SKM-1 treated with dmso at 0.1 percent for 144 hours (cell line): ENCODE measurements at regions not wholly inside any gene's neighbourhood (a gene's known extent, or its start where the extent isn't known, plus 50 kb on each side); places are given as distances from the start of the nearest gene placed in this dataset.

Experiments
- DNase-seq: peaks from one replicate; lab custom pipeline; 2025; ENCODE audit not compliant: unreplicated experiment; lab: John Stamatoyannopoulos, UW

DNA sequence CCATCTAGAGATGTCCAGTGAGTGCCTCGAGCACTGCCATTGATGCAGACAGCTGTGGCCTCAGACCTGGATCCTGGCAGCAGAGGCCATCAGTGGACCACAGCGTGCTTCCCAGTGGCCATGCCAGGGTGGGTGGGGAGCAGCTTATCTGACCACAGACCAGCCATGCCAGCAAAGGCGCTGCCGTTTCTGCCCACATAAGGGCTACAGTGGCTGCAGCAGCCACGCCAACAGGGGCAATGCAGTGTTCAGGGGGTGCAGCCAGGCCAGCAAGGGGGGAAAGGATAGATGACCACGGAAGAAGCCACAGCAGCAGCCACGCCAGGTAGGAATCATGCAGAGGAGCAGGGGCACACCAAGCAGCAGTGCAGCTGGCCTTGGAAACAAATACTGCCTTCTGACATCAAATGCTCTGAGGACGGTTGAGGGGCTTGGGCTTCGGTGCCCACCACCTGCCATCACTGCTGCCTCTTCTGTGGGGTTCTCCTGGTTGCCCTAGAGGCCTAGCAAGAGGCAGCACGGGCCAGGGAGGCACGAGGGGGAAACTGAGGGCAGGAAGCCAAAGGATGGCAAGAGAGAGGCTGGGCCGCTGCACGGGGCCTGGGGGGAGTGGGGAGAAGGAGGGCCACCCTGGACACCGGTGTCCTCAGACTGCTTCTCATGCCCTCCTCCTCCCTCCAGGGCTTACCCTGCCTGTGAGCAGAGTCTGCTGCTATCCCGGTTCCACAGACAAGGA, 94.7 kb upstream of the RUNX3 start:
- no peak for DNase-seq

DNA sequence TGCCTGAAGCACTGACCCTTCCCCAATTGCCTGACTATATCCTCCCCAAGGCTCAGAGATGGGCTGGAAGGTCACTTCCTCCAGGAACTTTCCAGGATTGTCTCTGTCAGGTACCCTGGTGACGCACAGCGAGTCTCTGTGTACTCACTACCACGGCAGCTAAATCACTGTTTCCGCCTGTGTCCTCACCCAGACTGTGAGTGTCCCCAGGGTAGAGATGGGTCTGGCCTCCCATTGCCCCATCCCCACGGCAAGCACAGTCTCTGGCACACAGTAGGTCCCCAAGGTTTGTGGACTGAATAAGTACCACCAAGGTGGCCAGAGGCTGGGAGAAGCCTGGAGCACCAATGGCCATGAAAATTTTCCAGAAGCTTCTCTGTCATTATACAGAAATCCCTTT, 93.8 kb upstream of the RUNX3 start:
- no peak for DNase-seq

DNA sequence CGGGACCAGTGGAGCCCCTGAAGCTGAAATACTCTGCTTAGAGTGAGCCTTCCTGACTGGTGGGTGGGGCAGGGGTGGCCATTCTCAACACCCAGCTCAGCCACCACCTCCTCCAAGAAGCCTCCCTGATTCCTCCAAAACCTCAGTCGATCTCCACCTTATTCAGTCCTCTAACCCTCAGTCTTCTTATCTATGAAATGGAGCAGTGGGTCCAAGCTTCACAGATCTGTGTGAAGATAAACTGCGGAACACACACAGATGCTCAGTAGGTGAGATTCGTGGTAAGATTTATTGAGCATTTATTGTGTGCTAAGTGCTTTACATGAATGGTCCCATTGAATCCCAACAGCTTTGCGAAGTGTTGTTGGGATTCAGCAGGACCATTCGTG, 93.1 kb upstream of the RUNX3 start:
- DNase-seq = no peak

DNA sequence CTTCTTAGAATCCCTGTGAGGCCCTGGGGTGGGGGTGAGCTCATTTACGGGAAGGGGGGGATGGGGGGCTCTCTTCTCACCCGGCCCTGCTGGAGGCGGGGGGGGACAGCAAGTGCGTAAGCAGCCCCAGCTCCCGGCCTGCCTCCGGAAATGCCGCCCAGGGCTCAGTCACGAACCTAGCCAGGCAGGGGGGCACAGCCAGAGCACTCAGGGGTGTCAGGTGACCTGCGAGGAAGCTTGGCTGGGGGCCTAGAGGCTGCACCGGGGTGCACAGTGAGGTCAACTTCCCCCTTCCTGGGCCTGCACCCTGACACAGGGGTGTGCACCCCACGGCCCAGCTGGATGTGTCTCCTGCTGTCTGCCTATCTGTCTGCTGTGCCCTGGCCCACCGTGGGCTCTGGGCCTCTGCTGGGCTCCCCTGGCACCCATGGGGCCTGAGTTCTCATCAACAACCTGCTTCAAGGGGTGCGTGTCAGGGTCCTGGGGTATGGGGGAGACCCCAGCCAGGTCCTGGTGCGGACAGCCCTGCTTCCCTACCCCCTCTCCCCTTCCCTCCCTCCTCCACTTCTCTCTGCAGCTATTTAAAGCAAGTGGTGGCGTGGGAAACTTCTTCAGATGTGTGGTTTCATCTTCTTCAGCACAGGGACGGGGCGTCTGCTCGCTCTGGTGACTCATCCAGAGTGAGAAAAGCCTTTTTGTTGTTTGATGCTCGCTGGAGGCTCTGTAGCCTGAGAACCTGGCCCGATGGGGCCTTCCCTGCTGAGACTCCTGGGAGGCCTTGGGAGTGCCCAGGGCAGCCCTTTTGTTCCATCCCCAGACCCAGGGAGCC, 92.5 kb upstream of the RUNX3 start:
- peak; percentile 97 for DNase-seq

DNA sequence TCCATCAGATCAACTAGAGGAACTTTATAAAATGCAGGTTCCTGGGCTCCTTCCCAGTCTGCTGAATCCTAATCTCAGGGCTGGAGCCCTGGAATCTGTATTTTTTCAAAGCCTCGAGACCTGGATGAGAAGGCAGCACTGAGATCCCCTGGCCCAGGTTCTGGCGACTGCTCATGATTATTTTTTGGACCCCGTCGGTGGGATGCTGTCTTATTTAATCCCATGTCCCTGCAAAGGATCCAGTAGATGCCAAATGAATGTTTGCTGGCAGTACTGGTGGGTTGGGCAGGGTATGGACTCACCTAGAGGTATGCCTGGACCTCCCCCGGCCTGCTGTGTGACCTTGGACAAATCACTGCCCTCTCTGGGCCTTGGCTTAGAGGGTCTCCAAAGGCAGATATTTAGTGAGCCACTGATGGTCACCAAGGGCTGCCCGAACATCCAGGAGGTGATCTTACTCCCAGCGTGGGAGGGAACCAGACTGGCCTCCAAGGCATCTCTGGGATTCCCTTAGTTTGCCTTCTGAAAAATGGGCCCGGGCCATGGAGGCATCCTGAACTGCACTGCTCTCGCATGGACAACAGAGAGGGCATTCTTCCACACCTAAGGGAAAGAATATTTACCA, 91.6 kb upstream of the RUNX3 start:
- DNase-seq = no peak

DNA sequence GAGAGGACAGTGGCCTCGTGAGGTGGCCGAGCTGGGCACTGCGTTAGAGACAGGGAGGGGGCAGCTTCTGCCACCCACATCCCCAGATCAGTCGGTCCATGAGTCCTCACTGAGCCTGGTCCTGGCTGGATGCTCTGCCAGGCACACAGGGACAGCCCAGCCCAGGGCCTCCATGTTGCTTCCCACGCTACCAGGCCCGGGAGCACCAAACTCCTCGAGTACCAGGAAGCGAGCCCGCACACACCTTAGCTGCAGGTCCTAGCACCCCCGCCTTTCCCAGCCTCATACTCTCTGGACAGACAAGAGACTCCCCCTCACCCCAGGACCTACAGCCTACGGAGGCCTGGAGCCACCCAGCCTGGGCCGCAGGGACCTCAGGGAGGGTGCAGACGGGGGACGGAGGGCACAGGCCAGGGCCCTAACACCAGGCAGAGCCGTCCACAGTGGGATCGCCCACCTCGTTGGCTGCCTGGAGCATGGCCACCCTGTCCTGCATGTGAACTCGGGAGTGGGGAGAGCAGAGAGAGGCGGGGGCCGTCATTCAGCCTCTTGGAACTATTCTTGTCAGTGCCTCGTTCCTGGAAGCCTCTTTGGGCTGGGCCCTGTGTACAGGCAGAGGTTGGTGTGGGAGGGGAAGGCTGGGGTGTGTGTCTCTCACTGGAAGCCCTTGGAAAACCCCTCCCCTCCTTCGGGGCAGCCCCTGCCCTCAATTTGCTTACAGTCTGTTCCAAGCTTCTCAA, 90.9 kb upstream of the RUNX3 start:
- peak; percentile 4 for DNase-seq

DNA sequence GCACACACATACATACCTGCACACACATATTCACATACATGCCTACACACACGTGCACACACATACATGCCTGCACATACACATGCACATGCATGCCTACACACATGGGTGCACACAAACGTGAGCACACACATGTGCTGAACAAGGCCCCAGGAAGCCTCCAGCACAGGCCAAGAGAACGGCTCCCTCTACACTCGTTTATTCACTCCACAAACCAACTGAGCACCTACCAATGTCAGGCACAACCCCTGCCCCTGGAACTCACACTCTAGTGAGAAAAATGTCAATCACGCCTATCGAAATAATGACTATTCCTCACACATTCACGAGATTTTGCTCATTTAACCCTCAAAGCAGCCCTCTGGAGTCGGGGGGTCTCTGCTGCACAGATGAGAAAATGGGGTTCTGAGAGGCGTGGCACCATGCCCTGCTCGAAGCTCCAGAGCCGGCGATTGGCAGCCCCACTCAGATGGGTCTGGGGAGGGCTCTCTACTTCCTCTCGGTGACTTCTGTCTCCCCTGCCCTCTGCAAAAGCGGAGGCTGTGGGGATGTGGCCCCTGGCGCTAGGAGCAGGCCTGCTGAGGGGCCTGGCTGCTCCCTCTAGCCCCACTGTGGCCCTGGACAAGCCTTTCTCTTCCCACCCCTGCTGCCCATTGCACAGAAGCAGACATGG, 90.2 kb upstream of the RUNX3 start:
- no peak for DNase-seq

DNA sequence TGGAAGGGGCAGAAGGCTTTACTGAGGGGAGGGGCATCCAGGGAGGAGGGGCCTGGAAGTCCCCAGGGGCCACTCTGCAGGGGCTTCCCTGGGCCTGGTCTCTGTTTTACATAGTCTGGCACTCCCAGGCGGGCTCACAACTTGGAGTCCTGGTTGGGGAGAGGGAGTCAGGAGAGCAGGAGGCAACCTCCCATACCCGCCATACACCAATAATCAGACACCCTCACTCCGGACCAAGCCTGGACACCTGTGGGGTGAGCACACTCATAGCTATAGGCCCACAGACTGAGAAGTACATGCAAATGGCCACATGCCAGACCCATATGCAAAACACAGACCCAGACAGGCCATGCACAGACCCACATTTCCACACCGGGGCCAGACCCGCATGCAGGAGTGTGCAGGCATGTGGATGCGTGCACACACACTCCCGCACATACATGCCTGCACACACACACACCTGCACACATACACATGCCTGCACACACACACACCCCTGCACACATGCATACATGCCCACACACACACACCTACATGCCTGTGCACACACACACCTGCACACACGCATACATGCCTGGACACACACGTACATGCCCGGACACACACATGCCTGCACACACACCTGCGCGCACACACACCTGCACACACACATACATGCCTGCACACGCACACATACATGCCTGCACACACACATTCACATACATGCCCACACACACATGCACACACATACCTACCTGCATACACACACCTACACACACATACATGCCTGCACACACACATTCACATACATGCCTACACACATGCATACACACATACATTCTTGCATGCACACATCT, 89.5 kb upstream of the RUNX3 start:
- no peak for DNase-seq

DNA sequence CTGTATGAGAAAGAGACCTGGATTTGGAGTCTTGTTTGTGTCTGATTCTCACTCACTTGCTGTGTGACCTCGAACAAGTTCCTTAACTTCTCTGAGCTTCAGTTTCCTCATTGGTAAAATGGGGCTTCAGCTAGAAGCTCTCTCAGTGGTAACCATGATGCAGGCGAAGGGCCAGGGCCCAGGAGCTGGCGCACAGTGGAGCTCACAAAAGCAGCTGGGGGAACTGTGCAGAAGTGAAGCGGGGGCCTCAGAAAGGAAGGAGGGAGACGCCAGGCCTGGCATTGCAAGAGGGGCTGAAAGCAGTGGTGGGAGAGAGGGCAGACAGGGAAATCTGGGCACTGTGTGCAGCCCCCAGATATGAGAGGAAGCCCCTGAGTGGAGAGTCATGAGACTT, 88.9 kb upstream of the RUNX3 start:
- DNase-seq = no peak

DNA sequence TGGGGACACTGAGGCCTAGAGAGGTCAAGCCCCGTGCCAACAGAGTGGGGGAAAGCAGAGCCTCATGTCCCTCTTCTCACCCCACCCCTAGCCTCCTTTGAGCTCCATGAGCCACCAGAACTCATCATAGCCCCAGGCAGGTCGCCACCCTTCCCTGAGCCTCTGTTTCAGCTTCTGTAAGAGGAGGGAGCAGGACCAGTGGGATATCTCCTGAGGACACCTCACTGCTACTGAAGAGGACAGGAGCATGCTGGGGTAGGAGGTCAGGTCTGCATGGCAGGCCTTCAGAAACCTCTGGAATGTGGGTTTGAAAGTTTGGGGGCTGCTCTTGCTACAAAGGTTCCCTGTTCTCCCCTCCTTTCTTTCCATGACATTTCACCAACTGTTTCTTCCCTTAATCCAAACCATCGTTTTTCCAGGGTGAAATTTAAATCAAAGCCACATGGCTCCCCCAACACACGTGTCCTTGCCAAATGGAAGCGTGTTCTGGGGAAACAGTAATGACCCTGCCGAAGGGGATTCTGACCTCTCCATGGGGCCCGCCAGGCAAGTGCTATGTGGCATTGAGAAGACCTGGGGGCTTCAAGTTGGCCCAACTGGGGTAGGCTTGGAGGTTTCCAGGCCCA, 88.1 kb upstream of the RUNX3 start:
- no peak for DNase-seq

DNA sequence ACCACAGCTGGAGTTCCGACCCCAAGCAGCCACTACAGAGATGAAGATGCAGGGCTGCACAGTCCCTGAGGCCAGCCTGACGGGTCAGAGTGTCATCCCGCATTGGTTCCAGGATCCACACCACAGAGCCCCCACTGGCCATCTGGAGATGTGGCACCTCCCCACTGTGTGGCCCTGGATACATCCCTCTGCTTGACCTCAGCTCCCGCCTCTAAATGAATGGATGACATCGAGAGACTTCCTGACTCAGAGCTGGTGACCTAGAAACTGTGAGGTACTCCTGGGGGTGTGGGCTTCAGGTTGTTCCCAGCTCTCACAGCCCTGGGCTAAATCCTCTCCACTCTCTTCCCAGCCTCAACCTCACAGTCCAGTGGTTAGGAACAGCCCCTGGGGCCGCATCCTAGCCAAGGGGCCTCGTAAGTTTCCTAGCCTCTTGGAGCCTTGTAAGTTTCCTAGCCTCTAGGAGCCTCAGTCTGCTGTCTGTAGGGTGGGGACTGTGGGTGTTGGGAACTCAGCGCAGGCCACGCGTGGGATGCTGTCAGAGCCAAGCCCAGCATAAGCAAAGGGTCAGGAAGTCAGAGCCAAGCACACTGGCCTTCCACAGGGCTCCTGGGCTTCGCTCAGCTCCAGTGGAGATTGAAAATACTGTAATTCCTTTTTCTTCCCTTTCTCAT, 87.5 kb upstream of the RUNX3 start:
- DNase-seq = no peak

DNA sequence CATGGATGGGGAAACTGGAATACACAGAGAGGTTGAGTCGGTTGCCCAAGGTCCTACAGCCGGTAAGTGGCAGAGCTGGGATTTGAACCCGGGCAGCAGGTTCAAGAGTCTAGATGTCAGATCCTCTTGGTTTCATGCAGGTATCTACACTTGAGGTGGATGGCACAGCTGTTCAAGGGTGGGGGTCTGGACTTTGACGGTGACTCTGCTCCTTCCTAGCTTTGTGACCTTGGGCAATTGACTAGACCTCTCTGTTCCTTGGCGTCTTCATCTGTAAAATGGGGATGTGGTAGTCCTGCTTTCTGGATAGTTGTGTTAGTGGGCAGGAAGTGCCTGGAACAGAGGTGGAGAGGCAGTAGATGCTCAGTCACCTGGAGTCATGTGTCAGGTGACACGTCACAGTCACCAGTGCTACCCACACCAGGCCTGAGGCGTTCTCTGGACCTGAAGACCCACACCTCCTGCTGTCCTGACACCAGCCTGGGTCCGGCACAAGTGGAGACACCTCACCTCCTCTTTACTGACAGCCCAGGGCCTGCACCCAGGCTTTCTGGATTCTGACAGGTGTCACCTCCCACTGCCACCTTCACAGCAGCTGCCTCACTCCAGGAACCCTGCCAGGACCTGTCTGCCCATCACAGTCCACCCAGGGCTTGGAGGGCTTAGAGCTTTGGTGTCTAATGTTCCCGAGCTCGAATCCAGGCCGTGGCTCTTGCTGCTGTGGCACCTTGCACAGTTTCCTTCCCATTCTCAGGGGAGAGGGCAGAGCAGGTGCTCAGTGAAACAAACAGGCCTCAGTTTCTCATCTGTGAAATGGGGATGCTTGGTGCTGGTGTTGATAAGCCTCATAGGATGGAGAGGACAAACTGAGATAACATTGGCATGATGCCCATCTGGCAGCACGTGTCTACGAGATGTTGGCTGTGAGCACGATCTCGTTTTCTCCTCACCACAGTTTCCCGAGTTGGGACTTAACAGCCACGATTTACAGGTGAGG, 83.2 kb upstream of the RUNX3 start:
- no peak for DNase-seq

DNA sequence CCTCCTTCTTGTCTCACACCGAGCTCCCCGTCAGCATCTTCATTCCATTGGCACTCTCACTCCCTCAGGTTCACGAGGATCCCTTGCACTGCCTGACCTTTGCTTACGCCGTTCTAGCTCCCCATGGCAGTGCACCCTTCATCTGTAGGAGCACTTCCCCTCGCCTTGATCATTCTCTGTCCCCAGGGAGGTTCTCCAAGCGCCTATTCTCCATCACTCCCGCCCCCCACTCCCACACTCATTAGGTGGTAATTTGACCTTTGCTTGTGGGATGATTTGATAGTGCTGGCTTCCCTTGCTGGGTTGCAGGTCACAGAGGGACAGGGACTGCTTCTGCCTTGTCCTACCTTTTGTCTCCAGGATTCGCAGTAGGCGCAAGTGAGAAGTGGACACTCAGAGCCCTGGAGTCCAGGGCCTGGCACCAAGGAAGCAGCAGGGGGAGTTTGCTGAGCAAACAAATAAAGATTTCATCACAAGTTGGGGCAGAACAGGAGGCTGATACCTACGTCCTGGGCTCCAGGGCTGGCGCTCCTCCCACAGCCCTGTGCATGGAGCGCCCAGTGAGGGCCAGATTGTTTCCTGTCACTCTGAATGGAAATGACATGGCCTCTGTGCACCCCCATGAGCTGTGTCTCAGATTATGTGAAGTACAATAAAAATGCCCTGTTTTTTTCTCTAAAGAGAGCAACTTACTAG, 82.0 kb upstream of the RUNX3 start:
- DNase-seq = no peak

DNA sequence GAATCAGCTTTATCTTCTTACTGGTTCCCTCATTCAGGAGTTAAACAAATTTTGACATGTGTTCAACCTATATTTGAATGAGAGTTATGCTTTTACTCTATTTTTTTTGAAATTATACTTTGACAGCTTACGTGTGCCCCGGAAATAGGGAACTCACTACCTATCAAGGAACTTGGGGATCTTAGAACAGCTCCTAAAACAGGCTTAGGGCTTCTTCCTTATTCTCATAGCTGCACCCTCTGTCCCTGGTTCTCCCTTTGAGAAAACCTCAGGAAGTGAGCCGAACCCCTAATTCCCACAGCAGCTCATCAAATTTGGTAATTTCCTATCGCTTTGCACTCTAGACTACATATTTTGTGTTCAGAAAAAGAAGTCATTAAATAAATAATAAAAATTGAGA, 81.2 kb upstream of the RUNX3 start:
- no peak for DNase-seq

DNA sequence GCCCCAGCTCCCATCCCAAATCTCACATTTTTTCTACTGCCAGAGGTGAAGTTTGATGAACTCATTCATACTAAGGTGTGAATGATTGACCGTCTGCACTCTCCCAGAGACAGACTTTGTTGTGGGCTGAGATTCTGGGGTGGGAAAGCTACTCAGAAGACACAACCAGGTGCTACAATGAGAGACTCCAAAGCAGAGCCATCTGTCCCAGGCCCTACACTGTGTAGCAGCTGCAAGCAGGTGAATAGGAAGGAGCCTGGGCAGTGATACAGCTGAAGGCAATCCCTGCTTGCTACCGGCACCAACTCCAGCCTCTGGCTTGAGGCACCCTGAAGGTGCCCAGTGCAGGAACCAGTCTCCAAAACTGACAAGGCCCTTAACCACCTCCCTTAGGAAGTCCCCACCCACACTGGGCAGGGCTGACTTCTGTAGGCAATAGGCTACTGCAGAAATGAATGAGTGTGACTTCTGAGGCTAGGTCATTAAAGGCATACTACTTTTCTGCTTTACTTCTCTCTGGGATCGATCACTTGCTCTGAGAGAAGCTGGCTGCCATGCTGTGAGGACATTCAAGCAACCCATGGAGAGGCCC, 79.7 kb upstream of the RUNX3 start:
- no peak for DNase-seq

DNA sequence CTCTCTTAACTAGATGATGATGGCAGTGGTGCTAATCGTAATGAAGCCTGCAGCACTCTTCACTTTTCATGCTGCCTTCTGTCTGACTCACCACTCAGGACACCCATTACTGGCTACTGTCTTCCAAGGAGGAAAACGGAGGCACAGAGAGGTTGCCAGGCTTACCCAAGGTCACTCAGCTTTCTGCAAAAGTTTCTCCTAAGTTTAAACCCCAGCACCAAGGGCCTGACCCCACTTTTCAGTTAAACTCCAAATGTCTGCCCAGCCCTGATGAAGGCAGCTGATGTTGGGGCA, 78.1 kb upstream of the RUNX3 start:
- DNase-seq = no peak
